Mesenchymal stem cell (in vitro differentiated cells and primary cell): ENCODE measurements at regions not wholly inside any gene's neighbourhood (a gene's known extent, or its start where the extent isn't known, plus 50 kb on each side); places are given as distances from the start of the nearest gene placed in this dataset.
"Not testable (repeated sequence)": the region's sequence is repeated elsewhere in the genome, so short reads cannot be mapped to it uniquely, and the experiment has no call there.

Source experiments
- DNase-seq: peaks from one replicate; pipeline ENCODE4 v3.0.0-alpha.2; 2013
- H2AFZ ChIP-seq: one replicate; pipeline ENCODE4 v1.6.1; 2013; ENCODE audit warnings: low read depth, mild to moderate bottlenecking, control low read depth, inconsistent platforms, low read length, moderate library complexity
- H2AK5ac ChIP-seq: 2 replicates; pipeline ENCODE4 v1.6.1; 2013; ENCODE audit warnings: low read length, moderate library complexity, mild to moderate bottlenecking, inconsistent platforms; ENCODE audit not compliant: severe bottlenecking
- H2BK120ac ChIP-seq: one replicate; pipeline ENCODE4 v1.6.1; 2013; ENCODE audit warnings: low read depth, mild to moderate bottlenecking, inconsistent platforms, low read length, moderate library complexity
- H2BK12ac ChIP-seq, 2 experiments: one replicate each; pipeline ENCODE4 v1.6.1; 2013; ENCODE audit warnings: inconsistent platforms in 2 of 2, low read length in 2 of 2, mild to moderate bottlenecking in 2 of 2, moderate library complexity in 2 of 2, control low read depth in 1 of 2
- H2BK15ac ChIP-seq: one replicate; pipeline ENCODE4 v1.6.1; 2013; ENCODE audit warnings: mild to moderate bottlenecking, low read depth, inconsistent platforms; ENCODE audit not compliant: poor library complexity, severe bottlenecking
- H2BK5ac ChIP-seq: 2 replicates; pipeline ENCODE4 v1.6.1; 2013; ENCODE audit warnings: low read depth, mild to moderate bottlenecking, low read length, control low read depth, inconsistent platforms; ENCODE audit not compliant: poor library complexity, severe bottlenecking
- H3K14ac ChIP-seq, 2 experiments: one replicate each; pipeline ENCODE4 v1.6.1; 2013; ENCODE audit warnings: inconsistent platforms in 2 of 2, low read length in 2 of 2, control low read depth in 1 of 2, mild to moderate bottlenecking in 1 of 2, moderate library complexity in 1 of 2
- H3K18ac ChIP-seq, 2 experiments: one replicate each; pipeline ENCODE4 v1.6.1; 2013; ENCODE audit warnings: inconsistent platforms in 2 of 2, low read length in 2 of 2, control low read depth in 1 of 2, low read depth in 1 of 2, mild to moderate bottlenecking in 1 of 2
- H3K23ac ChIP-seq, 2 experiments: one replicate each; pipeline ENCODE4 v1.6.1; 2013; ENCODE audit warnings: inconsistent platforms in 2 of 2, low read length in 2 of 2, mild to moderate bottlenecking in 2 of 2, moderate library complexity in 2 of 2, control low read depth in 1 of 2
- H3K27ac ChIP-seq: 2 replicates; pipeline ENCODE4 v1.5.1; 2013; ENCODE audit warnings: mild to moderate bottlenecking, moderate library complexity, low read length, control low read depth, inconsistent platforms; ENCODE audit not compliant: poor library complexity, severe bottlenecking
- H3K27me3 ChIP-seq, 2 experiments: 2 replicates each; pipeline versions ENCODE4 v1.6.1 to v1.7.0; 2013; ENCODE audit warnings: low read length in 2 of 2, mild to moderate bottlenecking in 2 of 2, moderate library complexity in 2 of 2, control low read depth in 1 of 2, inconsistent platforms in 1 of 2; ENCODE audit not compliant: control insufficient read depth in 1 of 2, insufficient read depth in 1 of 2
- H3K36me3 ChIP-seq, 2 experiments: 2 replicates each; pipeline versions ENCODE4 v1.6.1 to v1.7.0; 2013; ENCODE audit warnings: low read length in 2 of 2, control low read depth in 1 of 2, inconsistent platforms in 1 of 2, low read depth in 1 of 2, mild to moderate bottlenecking in 1 of 2; ENCODE audit not compliant: insufficient read depth in 2 of 2, control insufficient read depth in 1 of 2
- H3K4ac ChIP-seq, 2 experiments: one replicate each; pipeline ENCODE4 v1.6.1; 2013; ENCODE audit warnings: inconsistent platforms in 2 of 2, low read length in 2 of 2, mild to moderate bottlenecking in 2 of 2, moderate library complexity in 2 of 2, control low read depth in 1 of 2, low read depth in 1 of 2
- H3K4me1 ChIP-seq: 2 replicates; pipeline ENCODE4 v1.6.1; 2013; ENCODE audit warnings: low read depth, low read length, control low read depth; ENCODE audit not compliant: control insufficient read depth, insufficient read depth
- H3K4me2 ChIP-seq: 2 replicates; pipeline ENCODE4 v1.6.1; 2013; ENCODE audit warnings: low read length, mild to moderate bottlenecking, inconsistent platforms; ENCODE audit not compliant: poor library complexity, severe bottlenecking
- H3K4me3 ChIP-seq, 2 experiments: 2 replicates each; pipeline versions ENCODE4 v1.5.1 to v1.7.0; 2013; ENCODE audit warnings: low read length in 2 of 2, mild to moderate bottlenecking in 2 of 2, control low read depth in 1 of 2, low read depth in 1 of 2; ENCODE audit not compliant: insufficient read depth in 1 of 2
- H3K79me1 ChIP-seq: replicated peaks from 2 replicates; pipeline ENCODE4 v1.6.1; 2013; ENCODE audit warnings: mild to moderate bottlenecking, control low read depth, low read length, inconsistent platforms; ENCODE audit not compliant: poor library complexity, severe bottlenecking
- H3K9ac ChIP-seq: 2 replicates; pipeline ENCODE4 v1.7.0; 2013; ENCODE audit warnings: mild to moderate bottlenecking, low read length, moderate library complexity
- H3K9me3 ChIP-seq: 2 replicates; pipeline ENCODE4 v1.7.0; 2013; ENCODE audit warnings: mild to moderate bottlenecking, low read length; ENCODE audit not compliant: control insufficient read depth
- H4K8ac ChIP-seq: one replicate; pipeline ENCODE4 v1.6.1; 2013; ENCODE audit warnings: inconsistent platforms, mild to moderate bottlenecking, low read length, moderate library complexity
- H4K91ac ChIP-seq: one replicate; pipeline ENCODE4 v1.6.1; 2013; ENCODE audit warnings: mild to moderate bottlenecking, low read length, inconsistent platforms
- WGBS: methylation state at CpG from one replicate; pipeline ENCODE4 v1.1.7; 2013; ENCODE audit warnings: mixed read lengths; 5-methylcytosine and 5-hydroxymethylcytosine counted together

- H3K79me1 ChIP-seq, H2BK12ac ChIP-seq, H3K4me3 ChIP-seq, H3K27ac ChIP-seq, H3K36me3 ChIP-seq, H3K18ac ChIP-seq, H3K9me3 ChIP-seq, H3K9ac ChIP-seq, H2AFZ ChIP-seq, H4K8ac ChIP-seq, H3K27me3 ChIP-seq, H2BK5ac ChIP-seq, H2BK120ac ChIP-seq, H4K91ac ChIP-seq, H2BK15ac ChIP-seq, H3K4me1 ChIP-seq, H3K4me2 ChIP-seq, H2AK5ac ChIP-seq, DNase-seq, H3K14ac ChIP-seq, H3K4ac ChIP-seq, H3K23ac ChIP-seq: not testable (repeated sequence)
- no CpG with 5 or more reads among the region's 1 CpG for WGBS
These were observed 80.6 kb downstream of the FAM47C start for GRCh38 chrX:37088778-37089177.

GRCh38 chrX:37090142-37090541 lies 82.0 kb downstream of the FAM47C start:
- not testable (repeated sequence) for H2BK120ac ChIP-seq, H3K4me1 ChIP-seq, DNase-seq, H3K4me3 ChIP-seq, H3K79me1 ChIP-seq, H3K27me3 ChIP-seq, H2AK5ac ChIP-seq, H3K9ac ChIP-seq, H3K36me3 ChIP-seq, H2BK12ac ChIP-seq, H4K8ac ChIP-seq, H3K18ac ChIP-seq, H2BK5ac ChIP-seq, H3K14ac ChIP-seq, H3K4me2 ChIP-seq, H3K27ac ChIP-seq, H2AFZ ChIP-seq, H2BK15ac ChIP-seq, H3K4ac ChIP-seq, H3K9me3 ChIP-seq, H3K23ac ChIP-seq, H4K91ac ChIP-seq
- WGBS: no CpG with 5 or more reads among the region's 1 CpG

- not testable (repeated sequence) for H3K27me3 ChIP-seq, H3K23ac ChIP-seq, H3K4me3 ChIP-seq, H4K8ac ChIP-seq, H3K36me3 ChIP-seq, H3K9ac ChIP-seq, H2BK12ac ChIP-seq, H3K4ac ChIP-seq, H3K27ac ChIP-seq, H2BK15ac ChIP-seq, H3K4me1 ChIP-seq, H3K18ac ChIP-seq, H3K4me2 ChIP-seq, H3K14ac ChIP-seq, H2AK5ac ChIP-seq, DNase-seq, H2BK120ac ChIP-seq, H3K79me1 ChIP-seq, H2AFZ ChIP-seq, H3K9me3 ChIP-seq, H2BK5ac ChIP-seq, H4K91ac ChIP-seq
- no CpG with 5 or more reads among the region's 4 CpGs for WGBS
These were observed 88.4 kb downstream of the FAM47C start for GRCh38 chrX:37096422-37097124.
